AG09309 (cell line): ENCODE measurements at regions not wholly inside any gene's neighbourhood (a gene's known extent, or its start where the extent isn't known, plus 50 kb on each side); places are given as distances from the start of the nearest gene placed in this dataset.
A peak's percentile ranks its signal among the peaks of the same experiment; 100 is the strongest.
"Not testable (repeated sequence)": the region's sequence is repeated elsewhere in the genome, so short reads cannot be mapped to it uniquely, and the experiment has no call there.

ENCODE experiments used
- DNase-seq: peaks from one replicate; pipeline ENCODE4 v3.0.0-alpha.2; 2010; ENCODE audit warnings: low read depth
- H3K4me3 ChIP-seq: 2 replicates; pipeline ENCODE4 v1.5.1; 2011; ENCODE audit warnings: mild to moderate bottlenecking, low read depth, low read length, moderate library complexity; ENCODE audit not compliant: control insufficient read depth
- TF ChIP-seq, protein P1 (sequence below): IDR thresholded peaks from 2 replicates; pipeline ENCODE4 v1.5.1; 2011; ENCODE audit warnings: mild to moderate bottlenecking, low read depth, low read length, inconsistent platforms; ENCODE audit not compliant: insufficient read depth, control insufficient read depth; ENCODE audit errors: missing control alignments

DNA sequence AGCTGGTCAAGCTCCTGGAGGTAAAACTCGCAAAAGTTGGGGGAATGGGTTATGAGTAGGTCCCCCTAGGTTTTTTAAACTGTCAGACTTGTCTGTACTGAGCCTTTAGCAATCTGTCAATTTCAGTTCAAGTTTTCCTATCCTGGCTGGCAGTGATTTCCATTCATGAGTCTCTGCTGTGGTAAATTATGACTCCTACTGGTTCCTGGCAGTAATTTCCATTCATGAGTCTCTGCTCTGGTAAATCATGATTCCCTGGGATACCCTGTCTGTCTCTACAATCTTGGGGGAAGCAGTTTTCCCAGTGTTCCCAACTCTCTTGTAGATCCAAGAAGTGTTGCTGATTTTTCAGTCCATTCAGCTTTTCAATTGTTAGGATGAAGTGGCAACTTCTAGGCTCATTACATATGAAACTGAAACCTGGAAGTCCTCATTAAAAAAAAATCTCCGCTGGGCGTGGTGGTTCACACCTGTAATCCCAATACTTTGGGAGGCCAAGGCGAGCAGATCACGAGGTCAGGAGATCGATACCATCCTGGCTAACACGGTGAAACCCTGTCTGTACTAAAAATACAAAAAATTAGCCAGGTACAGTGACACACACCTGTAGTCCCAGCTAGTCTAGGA, 91.3 kb upstream of the GPBP1 start:
- TF ChIP-seq, protein P1, sequence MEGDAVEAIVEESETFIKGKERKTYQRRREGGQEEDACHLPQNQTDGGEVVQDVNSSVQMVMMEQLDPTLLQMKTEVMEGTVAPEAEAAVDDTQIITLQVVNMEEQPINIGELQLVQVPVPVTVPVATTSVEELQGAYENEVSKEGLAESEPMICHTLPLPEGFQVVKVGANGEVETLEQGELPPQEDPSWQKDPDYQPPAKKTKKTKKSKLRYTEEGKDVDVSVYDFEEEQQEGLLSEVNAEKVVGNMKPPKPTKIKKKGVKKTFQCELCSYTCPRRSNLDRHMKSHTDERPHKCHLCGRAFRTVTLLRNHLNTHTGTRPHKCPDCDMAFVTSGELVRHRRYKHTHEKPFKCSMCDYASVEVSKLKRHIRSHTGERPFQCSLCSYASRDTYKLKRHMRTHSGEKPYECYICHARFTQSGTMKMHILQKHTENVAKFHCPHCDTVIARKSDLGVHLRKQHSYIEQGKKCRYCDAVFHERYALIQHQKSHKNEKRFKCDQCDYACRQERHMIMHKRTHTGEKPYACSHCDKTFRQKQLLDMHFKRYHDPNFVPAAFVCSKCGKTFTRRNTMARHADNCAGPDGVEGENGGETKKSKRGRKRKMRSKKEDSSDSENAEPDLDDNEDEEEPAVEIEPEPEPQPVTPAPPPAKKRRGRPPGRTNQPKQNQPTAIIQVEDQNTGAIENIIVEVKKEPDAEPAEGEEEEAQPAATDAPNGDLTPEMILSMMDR = no peak
- no peak for DNase-seq
- H3K4me3 ChIP-seq = no peak overlapping the region

DNA sequence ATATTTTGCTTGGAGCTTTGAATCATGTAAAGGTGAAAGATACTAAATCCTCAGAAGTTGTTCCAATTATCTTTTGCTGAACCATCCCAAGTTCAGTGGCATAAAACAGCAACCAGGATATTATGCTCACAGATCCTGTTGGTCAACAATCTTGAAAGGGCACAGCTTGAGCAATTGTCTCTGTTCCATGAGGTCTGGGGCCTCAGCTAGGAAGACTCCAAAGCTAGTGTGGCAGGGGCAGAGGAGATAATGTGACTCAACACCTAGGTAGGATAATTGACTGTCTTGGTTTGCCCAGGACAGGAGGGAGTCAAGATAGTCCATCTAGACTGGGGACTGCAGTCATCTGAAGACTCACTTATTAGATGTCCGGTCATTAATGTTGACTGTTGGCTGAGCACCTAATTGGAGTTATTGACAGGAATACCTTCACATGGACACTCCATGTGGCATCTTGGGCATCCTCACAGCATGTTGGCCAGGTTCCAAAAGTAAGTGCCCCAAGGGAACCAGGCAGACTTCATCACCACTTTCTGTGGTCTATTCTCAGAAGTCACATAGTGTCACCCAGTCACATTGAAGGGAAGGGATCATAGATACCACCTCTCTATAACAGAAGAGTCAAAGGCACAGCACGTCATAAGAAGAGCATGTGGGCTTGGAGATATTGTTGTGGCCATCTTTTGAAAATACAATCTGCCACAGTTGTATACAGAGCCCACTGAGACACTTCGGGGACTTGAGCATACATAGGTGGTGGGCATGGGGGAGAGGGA, 88.4 kb upstream of the GPBP1 start:
- no peak overlapping the region for H3K4me3 ChIP-seq
- TF ChIP-seq, protein P1 = no peak
- DNase-seq = no peak

DNA sequence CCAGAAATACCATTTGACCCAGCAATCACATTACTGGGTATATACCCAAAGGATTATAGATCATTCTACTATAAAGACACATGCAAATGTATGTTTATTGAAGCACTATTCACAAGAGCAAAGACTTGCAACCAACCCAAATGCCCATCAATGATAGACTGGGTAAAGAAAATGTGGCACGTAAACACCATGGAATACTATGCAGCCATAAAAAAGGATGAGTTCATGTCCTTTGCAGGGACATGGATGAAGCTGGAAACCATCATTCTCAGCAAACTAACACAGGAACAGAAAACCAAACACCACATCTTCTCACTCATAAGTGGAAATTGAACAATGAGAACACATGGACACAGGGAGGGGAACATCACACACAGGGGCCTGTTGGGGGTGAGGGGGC, 85.9 kb upstream of the GPBP1 start:
- not testable (repeated sequence) for H3K4me3 ChIP-seq, DNase-seq

DNA sequence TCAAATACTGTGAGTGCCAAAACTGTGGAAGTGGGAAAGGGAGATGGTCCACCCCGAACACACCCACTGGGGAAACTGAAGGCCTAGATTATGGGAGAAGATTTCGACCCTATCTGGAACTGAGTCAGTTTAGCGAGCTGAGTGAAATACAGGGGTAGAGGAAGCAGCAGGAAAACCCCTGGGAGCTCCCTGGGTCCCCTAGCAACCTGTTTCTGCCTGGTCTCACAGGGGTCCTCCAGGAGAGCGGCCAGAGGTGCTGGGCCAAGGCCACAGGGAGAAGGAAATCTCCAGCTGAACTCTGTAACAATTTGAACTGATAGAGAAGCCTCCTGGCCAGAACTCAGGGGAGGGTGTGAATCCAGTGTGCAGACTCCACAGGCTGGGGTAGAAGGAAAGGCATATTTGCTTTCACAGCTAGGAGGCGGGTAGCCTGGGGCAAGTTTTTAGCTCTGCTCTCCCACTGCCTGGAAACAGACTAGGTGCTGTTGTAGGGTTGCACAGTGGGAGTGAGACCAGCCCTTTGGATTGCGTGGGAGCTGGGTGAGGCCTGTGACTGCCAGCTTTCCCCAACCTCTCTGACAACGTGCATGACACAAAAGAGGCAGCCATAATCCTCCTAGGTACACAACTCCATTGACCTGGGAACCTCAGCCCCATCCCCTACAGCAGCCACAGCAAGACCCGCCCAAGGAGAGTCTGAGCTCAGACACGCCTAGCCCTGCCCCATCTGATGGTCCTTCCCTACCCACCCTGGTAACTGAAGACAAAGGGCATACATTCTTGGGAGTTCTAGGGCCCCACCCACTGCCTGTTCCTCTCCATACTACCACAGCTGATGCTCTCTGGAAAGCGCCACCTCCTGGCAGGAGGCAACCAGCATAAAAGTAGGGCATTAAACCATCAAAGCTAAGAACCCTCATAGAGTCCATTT, 78.8 kb upstream of the GPBP1 start:
- H3K4me3 ChIP-seq = no peak overlapping the region
- TF ChIP-seq, protein P1 = peak; percentile 27
- DNase-seq = no peak

DNA sequence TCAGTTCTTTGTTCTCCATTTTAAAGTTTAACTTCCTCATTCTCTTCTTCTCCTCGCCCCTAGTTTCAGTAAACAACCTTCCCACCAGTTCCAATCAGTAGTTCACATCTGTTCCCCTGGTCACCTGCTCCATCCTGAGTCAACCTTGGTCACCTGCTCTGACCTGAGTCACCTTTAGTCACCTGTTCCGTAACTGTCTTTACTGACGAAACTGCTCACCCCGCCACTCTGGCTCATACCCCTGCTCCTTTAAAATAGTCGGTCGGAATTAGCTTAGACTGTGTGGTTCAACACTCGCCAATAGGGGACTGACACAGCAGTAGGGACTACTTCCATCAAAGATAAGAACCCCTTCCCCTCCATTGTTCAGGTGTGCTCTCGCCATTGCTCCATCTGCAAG, 76.3 kb upstream of the GPBP1 start:
- no peak for DNase-seq
- TF ChIP-seq, protein P1 = no peak
- H3K4me3 ChIP-seq = no peak overlapping the region

DNA sequence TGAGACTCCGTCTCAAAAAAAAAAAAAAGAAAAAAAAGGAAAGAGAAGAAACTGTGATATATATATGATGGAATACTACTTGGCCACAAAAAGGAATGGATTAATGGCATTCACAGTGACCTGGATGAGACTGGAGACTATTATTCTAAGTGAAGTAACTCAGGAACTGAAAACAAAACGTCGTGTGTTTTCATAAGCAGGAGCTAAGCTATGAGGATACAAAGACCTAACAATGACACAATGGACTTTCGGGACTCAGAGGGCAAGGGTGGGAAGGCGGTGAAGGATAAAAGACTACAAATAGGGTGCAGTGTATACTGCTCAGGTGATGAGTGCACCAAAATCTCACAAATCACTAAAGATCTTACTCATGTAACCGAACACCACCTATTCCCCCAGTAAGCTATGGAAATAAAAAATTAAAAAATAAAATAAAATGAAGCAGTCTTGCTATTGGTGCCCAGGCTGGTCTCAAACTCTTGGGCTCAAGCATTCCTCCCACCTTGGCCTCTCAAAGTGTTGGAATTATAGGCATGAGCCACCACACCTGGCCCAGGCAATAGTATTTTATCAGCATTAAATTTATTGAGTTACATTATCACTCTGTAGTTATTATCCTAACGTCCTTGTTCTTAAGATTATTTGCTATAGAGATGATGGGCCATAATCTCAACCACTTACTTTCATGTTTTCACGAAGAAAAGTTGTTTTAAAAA, 71.5 kb upstream of the GPBP1 start:
- no peak overlapping the region for H3K4me3 ChIP-seq

More for the DNA sequence above, 71.5 kb upstream of the GPBP1 start:
- TF ChIP-seq, protein P1 = no peak
- DNase-seq = no peak
